Sigmoid colon (tissue), 4 donors: ENCODE measurements at regions not wholly inside any gene's neighbourhood (a gene's known extent, or its start where the extent isn't known, plus 50 kb on each side); places are given as distances from the start of the nearest gene placed in this dataset.

Source experiments
- CTCF ChIP-seq, 4 experiments: fragments of 450-650 bp in 3 of 4; fragments of 200-600 bp in 1 of 4; IDR thresholded peaks; one replicate each; pipeline ENCODE4 v1.5.1; 2016 to 2019; ENCODE audit warnings: antibody characterized with exemption in 4 of 4, mild to moderate bottlenecking in 3 of 4, moderate library complexity in 2 of 4
- EP300 ChIP-seq, 4 donors: sonication (generic); formaldehyde crosslinking; IDR thresholded peaks; one replicate each; pipeline ENCODE4 v1.6.1; 2017; ENCODE audit warnings: antibody characterized with exemption in 4 of 4
- POLR2A ChIP-seq, 2 donors: fragments of 450-650 bp; IDR thresholded peaks; one replicate each; pipeline ENCODE4 v1.6.1; 2016; ENCODE audit warnings: antibody characterized with exemption in 2 of 2, mild to moderate bottlenecking in 2 of 2, moderate library complexity in 2 of 2

DNA sequence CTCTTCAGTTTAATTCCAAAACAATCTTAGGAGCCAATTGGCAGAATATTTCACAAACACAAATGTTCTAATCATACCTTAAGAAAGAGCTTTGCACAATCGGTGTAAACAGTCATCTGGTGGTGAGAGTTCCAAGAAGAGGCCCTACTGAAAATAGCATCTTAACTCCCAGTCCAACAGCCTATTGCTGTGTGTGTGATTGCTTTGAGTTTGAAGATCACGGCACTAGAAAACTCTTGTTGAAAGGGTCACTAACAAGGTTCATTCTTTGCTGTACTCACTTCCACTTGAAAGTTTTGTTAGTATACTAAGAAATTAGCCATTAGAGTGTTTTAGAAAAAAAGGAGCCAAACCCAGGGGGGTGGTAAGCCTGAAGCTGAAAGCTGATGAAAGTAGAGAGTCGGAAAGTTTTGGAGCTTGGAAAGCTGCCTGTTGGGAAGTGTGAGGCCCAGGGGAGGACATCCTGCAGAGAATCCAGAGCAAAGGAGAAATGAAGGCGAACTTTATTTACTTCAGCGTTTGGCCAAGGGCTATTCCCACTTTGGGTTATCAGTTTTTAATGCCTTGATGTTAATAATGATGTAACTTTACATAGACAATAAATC, 180.3 kb upstream of the GHR start:
- TF ChIP-seq CTCF (IDR thresholded peaks at IDR 0.05) (no peak), POLR2A (IDR thresholded peaks at IDR 0.05) (no peak), EP300 (IDR thresholded peaks at IDR 0.05) (no peak)
